Endothelial cell of umbilical vein (primary cell): ENCODE measurements at regions not wholly inside any gene's neighbourhood (a gene's known extent, or its start where the extent isn't known, plus 50 kb on each side); places are given as distances from the start of the nearest gene placed in this dataset.

ENCODE experiments used
- BruUV-seq: library from RNA; stranded (reverse); fragments of 400-500 nt; replicated peaks from 2 replicates; lab custom pipeline; 2021; lab: Mats Ljungman, UMichigan
- CTCF ChIA-PET: fragments of 300-600, 350-600 bp; sonication (Branson Sonifier 250); formaldehyde crosslinking; loops from one replicate; lab custom pipeline; 2021; ENCODE audit warnings: antibody characterized with exemption, inconsistent platforms; lab: Charles Lee
- POLR2A ChIA-PET: fragments of 300-600, 350-600 bp; sonication (Branson Sonifier 250); formaldehyde crosslinking; loops from one replicate; lab custom pipeline; 2021; ENCODE audit warnings: antibody characterized with exemption, inconsistent platforms; lab: Charles Lee
- DNase-seq: peaks from one replicate; pipeline ENCODE4 v3.0.0-alpha.2; 2011; ENCODE audit warnings: low read depth, low spot score
- FAIRE-seq: peaks from 2 replicates; lab custom pipeline; 2011; peaks lifted over from hg19 to GRCh38; lab: Jason Lieb, UNC
- H2AFZ ChIP-seq: 2 replicates; pipeline ENCODE4 v1.6.0; 2012; ENCODE audit warnings: low read depth, low read length, control low read depth, inconsistent platforms
- H3K27ac ChIP-seq: 2 replicates; pipeline ENCODE4 v1.5.1; 2011; ENCODE audit warnings: low read depth, mild to moderate bottlenecking, control low read depth, low read length, moderate library complexity; ENCODE audit not compliant: insufficient read depth
- H3K27me3 ChIP-seq, 2 experiments: 2 replicates each; pipeline versions ENCODE4 v1.6.0 to v1.6.1; 2011; ENCODE audit warnings: low read length in 2 of 2, mixed read lengths in 1 of 2; ENCODE audit not compliant: control insufficient read depth in 2 of 2, insufficient read depth in 2 of 2
- H3K36me3 ChIP-seq, 2 experiments: 2 replicates in 1 of 2; 3 replicates in 1 of 2; pipeline ENCODE4 v1.5.1; 2011; ENCODE audit warnings: low read length in 2 of 2, mild to moderate bottlenecking in 1 of 2, moderate library complexity in 1 of 2; ENCODE audit not compliant: control insufficient read depth in 2 of 2, insufficient read depth in 2 of 2; ENCODE audit errors: extremely low read depth in 1 of 2
- H3K4me1 ChIP-seq: 3 replicates; pipeline ENCODE4 v1.5.1; 2011; ENCODE audit warnings: mild to moderate bottlenecking, low read length; ENCODE audit not compliant: control insufficient read depth, insufficient read depth; ENCODE audit errors: extremely low read depth
- H3K4me2 ChIP-seq: 2 replicates; pipeline ENCODE4 v1.6.1; 2011; ENCODE audit warnings: low read length, control low read depth, mixed read lengths; ENCODE audit not compliant: insufficient read depth
- H3K4me3 ChIP-seq, 3 experiments: fragments of 200-600 bp in 1 of 3; sonication (generic), shearing (Covaris generic) in 1 of 3; replicated peaks in 1 of 3; 2 replicates each; pipeline ENCODE4 v1.5.1; 2011 to 2016; ENCODE audit warnings: control low read depth in 3 of 3, low read length in 3 of 3, mild to moderate bottlenecking in 2 of 3, inconsistent platforms in 1 of 3, low read depth in 1 of 3, moderate library complexity in 1 of 3; ENCODE audit not compliant: insufficient read depth in 1 of 3
- H3K79me2 ChIP-seq: 2 replicates; pipeline ENCODE4 v1.6.0; 2012; ENCODE audit warnings: low read length, inconsistent platforms; ENCODE audit not compliant: control insufficient read depth, insufficient read depth
- H3K9ac ChIP-seq: replicated peaks from 2 replicates; pipeline ENCODE3; 2011; ENCODE audit warnings: low read length, control low read depth; ENCODE audit not compliant: insufficient read depth; ENCODE audit errors: extremely low read depth
- H3K9me1 ChIP-seq: replicated peaks from 3 replicates; pipeline ENCODE4 v1.6.0; 2011; ENCODE audit warnings: mild to moderate bottlenecking, low read length; ENCODE audit not compliant: control insufficient read depth, insufficient read depth; ENCODE audit errors: extremely low read depth
- H3K9me3 ChIP-seq: replicated peaks from 2 replicates; pipeline ENCODE4 v1.5.1; 2012; ENCODE audit warnings: low read length, inconsistent platforms; ENCODE audit not compliant: control insufficient read depth, insufficient read depth
- H4K20me1 ChIP-seq: replicated peaks from 2 replicates; pipeline ENCODE3; 2011; ENCODE audit warnings: mild to moderate bottlenecking, low read length; ENCODE audit not compliant: control insufficient read depth, insufficient read depth; ENCODE audit errors: extremely low read depth
- EZH2 ChIP-seq: IDR thresholded peaks from 2 replicates; pipeline ENCODE4 v1.6.1; 2012; ENCODE audit warnings: borderline replicate concordance, low read depth, mild to moderate bottlenecking, moderate library complexity, low read length, inconsistent platforms; ENCODE audit not compliant: severe bottlenecking
- FOS ChIP-seq: IDR thresholded peaks from 2 replicates; pipeline ENCODE4 v1.6.1; 2011; ENCODE audit warnings: mild to moderate bottlenecking, low read length, moderate library complexity, borderline replicate concordance; ENCODE audit not compliant: insufficient read depth
- GATA2 ChIP-seq: IDR thresholded peaks from 2 replicates; pipeline ENCODE4 v1.7.0; 2011; ENCODE audit warnings: low read depth, mild to moderate bottlenecking, moderate library complexity, mixed read lengths, low read length; ENCODE audit not compliant: insufficient read length, insufficient read depth
- JUN ChIP-seq: IDR thresholded peaks from 2 replicates; pipeline ENCODE4 v1.6.1; 2011; ENCODE audit warnings: borderline replicate concordance, low read depth; ENCODE audit not compliant: insufficient read length, insufficient read depth
- MYC ChIP-seq: IDR thresholded peaks from one replicate; pipeline ENCODE4 v1.6.1; 2011; ENCODE audit warnings: mild to moderate bottlenecking, low read depth, low read length
- POLR2A ChIP-seq: IDR thresholded peaks from 2 replicates; pipeline ENCODE4 v1.6.1; 2012; ENCODE audit warnings: low read depth, mild to moderate bottlenecking, control low read depth, low read length
- POLR2AphosphoS5 ChIP-seq: IDR thresholded peaks from 2 replicates; pipeline ENCODE4 v1.6.1; 2012; ENCODE audit warnings: low read depth, mild to moderate bottlenecking, control low read depth, low read length, moderate library complexity; ENCODE audit not compliant: insufficient read depth
- dilution Hi-C: fragments of 300-500 bp; cut with MboI; formaldehyde crosslinking; loops from one replicate; pipeline ENCODE4 v1.15.0; 2019; ENCODE audit warnings: low sequenced_read_pairs; ENCODE audit not compliant: extremely low pct_ligation_motif_present
- intact Hi-C: fragments of 100-400 bp; cut with micrococcal nuclease; formaldehyde crosslinking; loops from one replicate; pipeline ENCODE4 v1.10.0; 2022
- TF ChIP-seq, protein P1 (sequence below), 2 donors: IDR thresholded peaks; 1 replicate in 1 of 2; 2 replicates in 1 of 2; pipeline ENCODE4 v1.5.1; 2011; ENCODE audit warnings: low read length in 2 of 2, mild to moderate bottlenecking in 2 of 2, moderate library complexity in 2 of 2, control low read depth in 1 of 2, inconsistent platforms in 1 of 2, low read depth in 1 of 2; ENCODE audit not compliant: insufficient read depth in 1 of 2; ENCODE audit errors: extremely low read depth in 1 of 2
- TF ChIP-seq, protein P2 (sequence below): IDR thresholded peaks from 2 replicates; pipeline ENCODE4 v1.6.1; 2011; ENCODE audit not compliant: insufficient read depth, insufficient read length

DNA sequence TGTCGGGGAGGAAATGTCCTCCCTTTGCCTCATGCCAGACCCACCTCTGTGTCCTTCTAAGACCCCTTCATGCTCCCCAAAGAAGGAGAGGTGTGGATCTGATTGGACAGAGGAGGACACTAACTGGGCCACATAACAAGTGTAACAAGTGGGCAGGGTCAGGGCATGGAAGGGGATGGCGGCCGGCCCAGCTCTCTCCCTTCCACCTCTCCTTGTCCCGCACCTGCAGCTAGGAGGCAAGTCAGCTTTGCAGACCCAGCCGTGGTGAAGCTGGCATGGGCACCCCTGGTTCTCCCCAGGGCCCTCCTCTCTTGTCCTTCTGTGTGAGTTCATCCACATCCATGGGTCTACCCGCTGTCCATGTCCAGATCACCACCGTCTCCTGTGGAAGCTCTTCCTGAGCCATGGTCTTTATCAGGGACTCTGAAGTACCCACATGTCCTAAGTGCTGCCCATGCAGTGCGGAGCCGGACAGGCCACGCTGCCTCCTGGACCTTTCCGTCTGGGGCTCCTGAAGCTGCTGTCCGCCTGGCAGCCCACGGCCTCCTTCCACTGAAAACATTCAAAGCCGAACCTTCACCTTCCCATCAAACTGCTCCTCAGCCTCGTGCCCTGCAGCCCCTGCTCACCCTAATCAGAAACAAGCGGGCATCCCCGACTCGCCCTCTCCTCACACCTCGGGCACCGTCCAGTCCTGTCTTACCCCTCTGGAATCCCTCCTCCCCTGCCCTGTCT lies 460.5 kb downstream of the PTPRU start:
- Histone ChIP-seq H3K9me1 (no peaks in the 10 kb centered on the region), H3K9me3 (no peaks in the 10 kb centered on the region), H3K4me1 (no peaks in the 10 kb centered on the region), H3K9ac (no peak overlapping the region), H3K4me3 (no peak overlapping the region), H3K79me2 (no peaks in the 10 kb centered on the region), H3K36me3 (no peaks in the 10 kb centered on the region), H4K20me1 (no peaks in the 10 kb centered on the region), H3K4me2 (no peak overlapping the region), H2AFZ (no peak overlapping the region), H3K27me3 (peaks cover 4% of the 10 kb centered on the region in 2 experiments), H3K27ac (no peak overlapping the region)
- no peak for TF ChIP-seq POLR2A
- TF ChIP-seq JUN = no peak
- TF ChIP-seq, protein P1, sequence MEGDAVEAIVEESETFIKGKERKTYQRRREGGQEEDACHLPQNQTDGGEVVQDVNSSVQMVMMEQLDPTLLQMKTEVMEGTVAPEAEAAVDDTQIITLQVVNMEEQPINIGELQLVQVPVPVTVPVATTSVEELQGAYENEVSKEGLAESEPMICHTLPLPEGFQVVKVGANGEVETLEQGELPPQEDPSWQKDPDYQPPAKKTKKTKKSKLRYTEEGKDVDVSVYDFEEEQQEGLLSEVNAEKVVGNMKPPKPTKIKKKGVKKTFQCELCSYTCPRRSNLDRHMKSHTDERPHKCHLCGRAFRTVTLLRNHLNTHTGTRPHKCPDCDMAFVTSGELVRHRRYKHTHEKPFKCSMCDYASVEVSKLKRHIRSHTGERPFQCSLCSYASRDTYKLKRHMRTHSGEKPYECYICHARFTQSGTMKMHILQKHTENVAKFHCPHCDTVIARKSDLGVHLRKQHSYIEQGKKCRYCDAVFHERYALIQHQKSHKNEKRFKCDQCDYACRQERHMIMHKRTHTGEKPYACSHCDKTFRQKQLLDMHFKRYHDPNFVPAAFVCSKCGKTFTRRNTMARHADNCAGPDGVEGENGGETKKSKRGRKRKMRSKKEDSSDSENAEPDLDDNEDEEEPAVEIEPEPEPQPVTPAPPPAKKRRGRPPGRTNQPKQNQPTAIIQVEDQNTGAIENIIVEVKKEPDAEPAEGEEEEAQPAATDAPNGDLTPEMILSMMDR (IDR thresholded peaks at IDR 0.05; ENCODE audit: extremely low read depth in 1 of 2, insufficient read depth in 1 of 2, low read depth in 1 of 2, low read length in 2 of 2) = no peak
- no peak for TF ChIP-seq POLR2AphosphoS5
- no peak for TF ChIP-seq MYC
- TF ChIP-seq, protein P2, sequence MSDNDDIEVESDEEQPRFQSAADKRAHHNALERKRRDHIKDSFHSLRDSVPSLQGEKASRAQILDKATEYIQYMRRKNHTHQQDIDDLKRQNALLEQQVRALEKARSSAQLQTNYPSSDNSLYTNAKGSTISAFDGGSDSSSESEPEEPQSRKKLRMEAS = no peak
- no peak for TF ChIP-seq GATA2
- TF ChIP-seq FOS = no peak
- no peak for TF ChIP-seq EZH2
- dilution Hi-C loops (no loop called here), intact Hi-C loops (no loop called here)
- DNase-seq (no peak), FAIRE-seq (no peak)
- ChIA-PET POLR2A (no interaction called here), CTCF (interaction anchor here (1.0 to 1.7 kb wide), 4 partner anchors 9 to 684 kb away, joined by 3 to 6 read pairs (median 4); no protein-coding TSS in a partner anchor)
- no TSS peak for BruUV-seq
